Tibial nerve (tissue), 4 donors: ENCODE measurements at regions not wholly inside any gene's neighbourhood (a gene's known extent, or its start where the extent isn't known, plus 50 kb on each side); places are given as distances from the start of the nearest gene placed in this dataset.

Experiments used
- CTCF ChIP-seq, 5 experiments: fragments of 200-600 bp in 3 of 5; fragments of 450-650 bp in 2 of 5; sonication (generic) in 3 of 5; IDR thresholded peaks; one replicate each; pipeline ENCODE4 v1.5.1; 2016 to 2019; ENCODE audit warnings: antibody characterized with exemption in 5 of 5, mild to moderate bottlenecking in 3 of 5, moderate library complexity in 2 of 5
- EP300 ChIP-seq, 2 donors: sonication (generic); formaldehyde crosslinking; IDR thresholded peaks; one replicate each; pipeline ENCODE4 v1.6.1; 2017; ENCODE audit warnings: antibody characterized with exemption in 2 of 2, mild to moderate bottlenecking in 1 of 2
- POLR2A ChIP-seq, 2 donors: fragments of 450-650 bp; IDR thresholded peaks; one replicate each; pipeline ENCODE4 v1.6.1; 2017; ENCODE audit warnings: antibody characterized with exemption in 2 of 2, mild to moderate bottlenecking in 2 of 2, moderate library complexity in 2 of 2

GRCh38 chr18:76234676-76235060 lies 260.4 kb downstream of the ZNF516 start:
- TF ChIP-seq CTCF (IDR thresholded peaks at IDR 0.05) (no peak), POLR2A (IDR thresholded peaks at IDR 0.05) (no peak), EP300 (IDR thresholded peaks at IDR 0.05) (no peak)
